GM20000 (cell line): ENCODE measurements at regions not wholly inside any gene's neighbourhood (a gene's known extent, or its start where the extent isn't known, plus 50 kb on each side); places are given as distances from the start of the nearest gene placed in this dataset.

Experiments used
- DNase-seq: peaks from one replicate; pipeline ENCODE4 v3.0.0; 2012; ENCODE audit warnings: low spot score
- TF ChIP-seq, protein P1 (sequence below): IDR thresholded peaks from 2 replicates; pipeline ENCODE4 v1.5.1; 2012; ENCODE audit warnings: mild to moderate bottlenecking, control low read depth; ENCODE audit errors: extremely low read depth, missing control alignments

DNA sequence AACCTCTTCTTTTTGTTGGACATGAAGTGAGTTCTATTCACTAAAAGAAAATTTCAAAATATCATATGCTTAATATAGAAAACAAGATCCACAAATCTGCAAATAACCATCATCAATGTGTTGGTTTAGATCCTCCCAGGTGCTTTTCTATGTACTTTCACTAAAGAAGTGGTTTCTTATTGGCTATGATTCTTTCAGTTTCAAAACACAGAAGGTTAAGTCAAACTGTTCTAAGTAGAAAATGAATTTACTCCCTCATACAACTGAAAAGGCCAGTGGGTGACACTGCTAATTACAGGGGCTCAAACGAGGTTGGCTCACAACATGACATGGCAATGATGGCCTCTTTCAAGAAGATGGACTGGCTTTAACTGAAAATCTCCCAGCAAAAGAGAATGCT, 111.7 kb downstream of the GALR1 start:
- TF ChIP-seq, protein P1, sequence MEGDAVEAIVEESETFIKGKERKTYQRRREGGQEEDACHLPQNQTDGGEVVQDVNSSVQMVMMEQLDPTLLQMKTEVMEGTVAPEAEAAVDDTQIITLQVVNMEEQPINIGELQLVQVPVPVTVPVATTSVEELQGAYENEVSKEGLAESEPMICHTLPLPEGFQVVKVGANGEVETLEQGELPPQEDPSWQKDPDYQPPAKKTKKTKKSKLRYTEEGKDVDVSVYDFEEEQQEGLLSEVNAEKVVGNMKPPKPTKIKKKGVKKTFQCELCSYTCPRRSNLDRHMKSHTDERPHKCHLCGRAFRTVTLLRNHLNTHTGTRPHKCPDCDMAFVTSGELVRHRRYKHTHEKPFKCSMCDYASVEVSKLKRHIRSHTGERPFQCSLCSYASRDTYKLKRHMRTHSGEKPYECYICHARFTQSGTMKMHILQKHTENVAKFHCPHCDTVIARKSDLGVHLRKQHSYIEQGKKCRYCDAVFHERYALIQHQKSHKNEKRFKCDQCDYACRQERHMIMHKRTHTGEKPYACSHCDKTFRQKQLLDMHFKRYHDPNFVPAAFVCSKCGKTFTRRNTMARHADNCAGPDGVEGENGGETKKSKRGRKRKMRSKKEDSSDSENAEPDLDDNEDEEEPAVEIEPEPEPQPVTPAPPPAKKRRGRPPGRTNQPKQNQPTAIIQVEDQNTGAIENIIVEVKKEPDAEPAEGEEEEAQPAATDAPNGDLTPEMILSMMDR, result no peak
- no peak for DNase-seq

DNA sequence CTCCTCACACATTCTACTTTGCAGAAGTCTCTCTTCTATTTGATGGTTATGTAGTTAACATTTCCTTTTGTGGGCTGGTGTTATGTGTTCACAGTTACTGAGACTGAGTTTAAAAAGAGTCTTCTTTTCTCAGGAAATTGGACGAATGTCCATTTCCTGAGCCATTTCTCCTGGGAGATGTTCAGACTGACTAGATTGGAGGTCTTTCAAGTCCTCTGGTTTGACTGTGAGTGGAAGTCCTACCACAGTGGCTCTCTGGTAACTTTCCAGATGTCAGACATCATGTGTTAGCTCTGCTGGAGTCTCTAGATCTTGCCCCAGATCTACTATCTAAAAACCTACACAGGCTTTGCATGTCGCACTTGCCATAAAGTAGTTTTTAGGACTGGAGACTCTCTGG, 116.0 kb downstream of the GALR1 start:
- DNase-seq, result no peak
- TF ChIP-seq, protein P1, result no peak

DNA sequence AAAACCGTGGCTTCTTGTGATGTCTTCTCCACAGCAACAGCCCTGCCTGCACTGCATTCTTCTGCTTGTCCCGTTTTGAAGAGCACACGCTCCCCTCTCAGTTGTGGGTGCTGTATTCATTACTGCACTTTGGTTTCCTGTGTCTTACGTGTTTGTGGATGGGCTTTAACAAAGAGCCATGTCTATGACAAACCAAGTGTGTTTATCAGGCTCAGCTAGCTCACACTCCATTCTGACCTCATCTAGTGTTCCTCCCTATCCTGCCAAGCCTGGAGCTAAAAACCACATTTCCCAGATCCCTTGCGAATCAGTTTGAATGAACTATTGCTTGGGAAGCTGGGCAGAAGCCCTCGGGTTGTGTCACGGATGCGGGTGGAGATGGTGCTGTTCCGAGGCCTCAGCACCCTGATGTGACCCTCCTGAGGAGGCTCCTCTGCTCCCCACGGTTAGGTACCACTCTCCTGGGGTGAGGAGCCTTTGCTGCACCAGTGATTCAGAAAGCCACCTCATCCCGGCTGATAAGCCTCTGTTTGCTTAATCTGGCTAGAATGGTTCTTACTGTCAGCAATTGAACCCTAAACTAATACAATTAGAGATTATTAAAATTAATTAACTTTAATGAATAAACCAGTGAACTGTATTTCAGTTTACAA, 116.5 kb downstream of the GALR1 start:
- TF ChIP-seq, protein P1, result no peak
- no peak for DNase-seq

DNA sequence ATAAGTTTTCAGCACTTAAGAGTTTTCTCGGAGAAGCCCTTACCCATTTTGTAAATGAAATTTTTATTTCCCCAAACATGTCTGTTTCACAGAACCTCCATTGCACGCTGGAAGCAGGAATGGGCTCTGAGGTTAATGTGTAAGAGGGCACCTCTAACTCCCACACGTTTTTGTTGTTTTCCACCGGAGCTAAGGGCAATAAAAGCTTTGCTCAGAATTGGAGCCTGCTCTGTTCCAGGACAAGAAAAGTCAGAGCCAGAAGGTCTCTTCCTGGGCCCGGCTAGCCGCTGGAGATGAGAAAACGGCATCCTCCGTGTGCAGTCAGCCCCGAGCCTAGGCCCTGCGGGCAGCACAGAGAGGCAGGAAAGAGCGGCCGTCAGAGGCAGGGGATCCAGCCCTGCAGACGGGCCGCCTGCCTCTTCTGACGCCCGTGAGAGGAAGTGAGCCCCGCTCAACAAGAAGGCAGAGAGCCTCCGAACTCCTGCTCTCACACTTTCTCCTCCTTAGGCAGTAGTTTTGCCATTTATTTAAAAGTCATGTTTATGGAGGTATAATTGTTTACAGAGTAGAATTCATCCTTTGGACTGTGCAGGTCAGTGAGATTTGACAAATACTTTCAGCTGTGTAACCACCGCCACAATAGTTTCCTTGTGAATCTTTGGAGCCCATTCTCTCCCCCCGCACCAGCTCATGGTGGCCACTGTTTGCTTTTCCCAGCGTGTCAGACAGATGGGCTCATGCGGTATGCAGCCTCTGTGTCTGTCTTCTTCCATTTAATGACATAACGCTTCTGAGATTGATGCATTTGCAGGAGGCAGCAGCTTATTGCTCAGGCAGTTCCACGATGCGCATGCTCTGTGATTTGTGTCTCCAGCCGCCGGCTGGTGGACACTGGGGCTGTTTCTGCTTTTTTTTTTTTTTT, 117.3 kb downstream of the GALR1 start:
- no peak for DNase-seq

DNA sequence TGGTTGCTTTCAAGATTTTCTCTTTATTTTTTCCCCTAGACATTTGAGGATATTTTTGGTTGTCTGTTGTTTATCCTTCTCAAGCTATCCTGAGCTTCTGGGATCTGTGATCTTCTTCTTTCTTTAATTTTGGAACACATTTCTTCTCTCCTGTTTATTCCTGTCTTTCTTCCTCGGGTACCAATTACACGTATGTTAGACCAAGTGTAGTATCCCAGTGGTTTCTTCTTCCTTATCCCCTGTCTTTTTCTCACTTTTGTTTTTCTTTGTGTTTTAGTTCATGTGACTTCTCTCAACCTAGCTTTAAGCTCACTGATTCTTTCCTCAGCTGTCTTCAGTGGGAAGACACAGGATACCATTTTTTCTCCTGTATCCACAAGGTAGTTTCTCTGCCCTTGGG, 120.0 kb downstream of the GALR1 start:
- TF ChIP-seq, protein P1, result no peak
- DNase-seq, result no peak

More for the DNA sequence above, 117.3 kb downstream of the GALR1 start:
- TF ChIP-seq, protein P1, result no peak

DNA sequence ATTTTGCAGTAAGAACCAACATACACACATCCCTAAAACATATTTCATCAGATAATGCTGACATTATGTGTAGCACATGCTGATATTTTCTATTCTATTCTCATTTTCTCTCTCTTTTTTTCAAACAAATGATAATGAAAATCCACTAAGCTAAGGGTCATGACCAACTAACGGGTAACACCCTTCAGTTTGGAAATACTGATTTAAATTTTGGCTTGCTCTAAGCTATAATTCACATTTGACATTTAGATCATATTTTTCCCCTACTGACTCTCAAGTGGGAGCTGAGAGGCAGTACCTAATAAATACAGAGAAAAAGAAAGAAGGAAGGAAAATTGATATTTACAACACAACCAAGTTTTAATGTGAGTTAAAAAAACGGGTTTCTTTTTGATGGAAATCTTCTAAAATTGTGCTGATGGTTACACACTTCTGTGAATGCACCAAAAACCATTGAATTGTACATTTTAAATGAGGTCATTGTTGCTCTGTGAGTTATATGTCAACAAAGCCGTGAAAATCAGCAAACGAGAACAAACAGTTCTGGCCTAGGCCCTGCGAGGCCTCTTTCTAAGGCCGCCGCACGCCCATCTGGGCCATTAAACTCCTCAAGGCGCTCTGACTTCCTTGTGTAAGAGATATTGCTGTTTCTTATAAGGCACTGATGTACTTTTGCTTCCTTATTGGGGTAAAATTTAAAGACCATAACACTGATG, 124.2 kb downstream of the GALR1 start:
- DNase-seq, result no peak
- TF ChIP-seq, protein P1, result no peak

DNA sequence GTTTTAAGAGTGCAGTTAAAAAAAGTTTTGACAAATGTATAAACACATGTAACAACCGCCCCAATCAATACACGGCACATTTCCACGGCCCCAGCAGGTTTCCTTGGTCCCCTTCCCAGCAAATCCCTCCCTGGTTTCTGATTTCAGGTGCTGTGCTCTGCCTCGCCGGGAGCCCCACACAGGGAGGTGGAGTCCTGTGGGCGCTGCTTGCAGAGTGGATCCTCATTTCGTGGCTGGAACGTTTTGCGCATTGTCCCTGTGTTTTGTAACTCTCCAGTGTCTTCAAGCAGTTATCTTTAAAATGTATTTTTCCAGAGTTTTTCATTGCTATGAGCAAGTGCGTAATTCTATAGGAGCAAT, 124.8 kb downstream of the GALR1 start:
- no peak for DNase-seq
- TF ChIP-seq, protein P1, result no peak
